H1 (cell line): ENCODE measurements at regions not wholly inside any gene's neighbourhood (a gene's known extent, or its start where the extent isn't known, plus 50 kb on each side); places are given as distances from the start of the nearest gene placed in this dataset.

Source experiments
- CTCF ChIA-PET: fragments of 300-600 bp; sonication (Branson Sonifier 250); formaldehyde crosslinking; loops from one replicate; lab custom pipeline; 2021; ENCODE audit not compliant: partially characterized antibody; lab: Charles Lee
- POLR2A ChIA-PET: fragments of 300-600 bp; sonication (Branson Sonifier 250); formaldehyde crosslinking; loops from one replicate; lab custom pipeline; 2021; ENCODE audit warnings: inconsistent platforms; ENCODE audit not compliant: partially characterized antibody; lab: Charles Lee
- DNase-seq, 2 experiments: peaks; one replicate each; pipeline versions ENCODE4 v3.0.0 to v3.0.0-alpha.2; 2010 to 2022; ENCODE audit warnings: low spot score in 2 of 2, low read depth in 1 of 2, mixed read lengths in 1 of 2
- FAIRE-seq: peaks from 2 replicates; lab custom pipeline; 2011; peaks lifted over from hg19 to GRCh38; lab: Jason Lieb, UNC
- H2AFZ ChIP-seq: 2 replicates; pipeline ENCODE4 v1.8.1; 2012; ENCODE audit warnings: low read length, inconsistent platforms
- H2AK5ac ChIP-seq: 2 replicates; pipeline ENCODE4 v1.6.1; 2013; ENCODE audit warnings: low read depth, low read length
- H2BK120ac ChIP-seq: replicated peaks from 2 replicates; pipeline ENCODE3; 2013; ENCODE audit warnings: low read depth, low read length, inconsistent platforms
- H2BK12ac ChIP-seq: 2 replicates; pipeline ENCODE4 v1.6.1; 2013; ENCODE audit warnings: low read depth, low read length
- H2BK15ac ChIP-seq: 2 replicates; pipeline ENCODE4 v1.6.1; 2013; ENCODE audit warnings: low read length
- H2BK20ac ChIP-seq: 2 replicates; pipeline ENCODE4 v1.6.1; 2013; ENCODE audit warnings: low read length
- H2BK5ac ChIP-seq: 2 replicates; pipeline ENCODE4 v1.6.1; 2013; ENCODE audit warnings: low read depth, low read length
- H3K14ac ChIP-seq: 2 replicates; pipeline ENCODE4 v1.6.1; 2013; ENCODE audit warnings: inconsistent platforms; ENCODE audit not compliant: insufficient read length
- H3K18ac ChIP-seq: 2 replicates; pipeline ENCODE4 v1.6.1; 2013; ENCODE audit warnings: low read length; ENCODE audit errors: extremely low read depth
- H3K23ac ChIP-seq: 2 replicates; pipeline ENCODE4 v1.6.1; 2013; ENCODE audit warnings: inconsistent platforms; ENCODE audit not compliant: insufficient read length
- H3K23me2 ChIP-seq: 2 replicates; pipeline ENCODE4 v1.6.1; 2013; ENCODE audit warnings: low read depth, low read length
- H3K27ac ChIP-seq: 2 replicates; pipeline ENCODE4 v1.6.1; 2011; ENCODE audit warnings: low read depth, low read length, inconsistent platforms
- H3K27me3 ChIP-seq, 4 experiments: replicated peaks in 1 of 4; 1 replicate in 1 of 4; 2 replicates in 3 of 4; pipeline versions ENCODE4 v1.6.1 to v1.8.1; 2011 to 2013; ENCODE audit warnings: low read length in 3 of 4, mild to moderate bottlenecking in 3 of 4, inconsistent platforms in 2 of 4, mixed read lengths in 2 of 4, moderate library complexity in 1 of 4; ENCODE audit not compliant: control insufficient read depth in 3 of 4, insufficient read depth in 3 of 4; ENCODE audit errors: extremely low read depth in 1 of 4
- H3K36me3 ChIP-seq, 4 experiments: 2 replicates each; pipeline versions ENCODE4 v1.6.1 to v1.8.1; 2011 to 2013; ENCODE audit warnings: mild to moderate bottlenecking in 4 of 4, low read length in 3 of 4, moderate library complexity in 2 of 4, control low read depth in 1 of 4, inconsistent platforms in 1 of 4; ENCODE audit not compliant: insufficient read depth in 4 of 4, control insufficient read depth in 2 of 4
- H3K4ac ChIP-seq: replicated peaks from 2 replicates; pipeline ENCODE3; 2013; ENCODE audit warnings: low read length, low read depth, mixed read lengths, inconsistent platforms; ENCODE audit not compliant: insufficient read length
- H3K4me1 ChIP-seq, 4 experiments: replicated peaks in 1 of 4; 1 replicate in 1 of 4; 2 replicates in 3 of 4; pipeline versions ENCODE4 v1.6.1 to v1.8.1; 2011 to 2013; ENCODE audit warnings: low read length in 3 of 4, inconsistent platforms in 2 of 4, mixed read lengths in 1 of 4; ENCODE audit not compliant: insufficient read depth in 4 of 4, control insufficient read depth in 3 of 4
- H3K4me2 ChIP-seq, 2 experiments: 2 replicates each; pipeline versions ENCODE4 v1.6.1 to v1.8.1; 2011 to 2013; ENCODE audit warnings: low read depth in 2 of 2, low read length in 2 of 2, control low read depth in 1 of 2, inconsistent platforms in 1 of 2, mild to moderate bottlenecking in 1 of 2; ENCODE audit not compliant: insufficient read depth in 1 of 2
- H3K4me3 ChIP-seq, 4 experiments: fragments of 200-600, 300-600 bp in 1 of 4; sonication (generic), shearing (Covaris generic), sonication (Bioruptor Twin) in 1 of 4; 2 replicates each; pipeline versions ENCODE4 v1.5.1 to v1.8.1; 2011 to 2016; ENCODE audit warnings: low read length in 4 of 4, low read depth in 3 of 4, control low read depth in 2 of 4, inconsistent platforms in 2 of 4, mild to moderate bottlenecking in 2 of 4, mixed read lengths in 1 of 4, moderate library complexity in 1 of 4; ENCODE audit not compliant: insufficient read depth in 2 of 4; ENCODE audit errors: extremely low read depth in 1 of 4
- H3K56ac ChIP-seq: replicated peaks from 2 replicates; pipeline ENCODE3; 2013; ENCODE audit warnings: low read depth, mild to moderate bottlenecking, mixed read lengths, low read length, inconsistent platforms; ENCODE audit not compliant: insufficient read length
- H3K79me1 ChIP-seq: 2 replicates; pipeline ENCODE4 v1.6.1; 2013; ENCODE audit warnings: low read depth, low read length, control low read depth
- H3K79me2 ChIP-seq, 2 experiments: 2 replicates each; pipeline versions ENCODE4 v1.6.1 to v1.8.1; 2012 to 2013; ENCODE audit warnings: low read length in 2 of 2, mild to moderate bottlenecking in 2 of 2, inconsistent platforms in 1 of 2; ENCODE audit not compliant: insufficient read depth in 2 of 2, control insufficient read depth in 1 of 2
- H3K9ac ChIP-seq, 4 experiments: replicated peaks in 1 of 4; 1 replicate in 1 of 4; 2 replicates in 3 of 4; pipeline versions ENCODE4 v1.6.1 to v1.8.1; 2011 to 2013; ENCODE audit warnings: low read depth in 3 of 4, low read length in 3 of 4, control low read depth in 2 of 4, mild to moderate bottlenecking in 2 of 4, moderate library complexity in 2 of 4, inconsistent platforms in 1 of 4; ENCODE audit errors: extremely low read depth in 1 of 4
- H3K9me3 ChIP-seq, 2 experiments: 2 replicates each; pipeline versions ENCODE4 v1.6.1 to v1.8.1; 2012 to 2013; ENCODE audit warnings: mild to moderate bottlenecking in 2 of 2, moderate library complexity in 2 of 2, control low read depth in 1 of 2, inconsistent platforms in 1 of 2, low read depth in 1 of 2, low read length in 1 of 2, mixed read lengths in 1 of 2; ENCODE audit not compliant: insufficient read depth in 2 of 2
- H4K20me1 ChIP-seq, 2 experiments: replicated peaks in 1 of 2; 2 replicates each; pipeline versions ENCODE3 to v1.8.1; 2011 to 2013; ENCODE audit warnings: inconsistent platforms in 2 of 2, low read length in 2 of 2, mild to moderate bottlenecking in 1 of 2; ENCODE audit not compliant: insufficient read depth in 2 of 2, control insufficient read depth in 1 of 2
- H4K5ac ChIP-seq: 2 replicates; pipeline ENCODE4 v1.6.1; 2013; ENCODE audit warnings: low read length, low read depth, mixed read lengths, inconsistent platforms; ENCODE audit not compliant: insufficient read length
- H4K8ac ChIP-seq: 2 replicates; pipeline ENCODE4 v1.8.0; 2013; ENCODE audit warnings: mild to moderate bottlenecking, moderate library complexity, low read length, inconsistent platforms; ENCODE audit not compliant: insufficient read depth; ENCODE audit errors: extremely low read depth
- H4K91ac ChIP-seq: replicated peaks from 2 replicates; pipeline ENCODE3; 2013; ENCODE audit warnings: low read length, mixed read lengths, inconsistent platforms; ENCODE audit not compliant: insufficient read length
- CHD2 ChIP-seq: IDR thresholded peaks from 2 replicates; pipeline ENCODE4 v1.6.1; 2012; ENCODE audit warnings: low read length, improper control_type of control experiment
- JUN ChIP-seq: IDR thresholded peaks from 2 replicates; pipeline ENCODE4 v1.6.1; 2011; ENCODE audit warnings: low read depth, mild to moderate bottlenecking, improper control_type of control experiment, low read length
- JUND ChIP-seq: IDR thresholded peaks from 2 replicates; pipeline ENCODE4 v1.6.1; 2011; ENCODE audit warnings: mild to moderate bottlenecking, improper control_type of control experiment, low read length
- NANOG ChIP-seq: IDR thresholded peaks from 2 replicates; pipeline ENCODE4 v1.6.1; 2011; ENCODE audit warnings: low read length, low read depth, mild to moderate bottlenecking, inconsistent platforms; ENCODE audit not compliant: insufficient read depth, poor library complexity, severe bottlenecking
- PHF8 ChIP-seq: fragments of 200-600 bp; sonication (generic); conservative IDR thresholded peaks from 2 replicates; pipeline ENCODE4 v1.7.1; 2012; ENCODE audit warnings: low read depth, mild to moderate bottlenecking, inconsistent platforms, low read length, moderate library complexity
- RNF2 ChIP-seq: fragments of 200-900, 300-1000 bp; sonication (generic); IDR thresholded peaks from 2 replicates; pipeline ENCODE4 v1.7.1; 2016; ENCODE audit warnings: borderline replicate concordance, low read depth, mild to moderate bottlenecking, antibody characterized with exemption, low read length; ENCODE audit not compliant: poor library complexity, severe bottlenecking; ENCODE audit errors: missing control alignments
- SP2 ChIP-seq: IDR thresholded peaks from 2 replicates; pipeline ENCODE4 v1.6.1; 2012; ENCODE audit warnings: mild to moderate bottlenecking, low read length, inconsistent platforms
- SUZ12 ChIP-seq: fragments of 200-600 bp; sonication (generic); IDR thresholded peaks from 2 replicates; pipeline ENCODE4 v1.6.1; 2012; ENCODE audit warnings: mild to moderate bottlenecking, inconsistent platforms, low read length, moderate library complexity, mixed read lengths
- WGBS, 2 experiments: shearing (Covaris generic) in 1 of 2; methylation state at CpG; one replicate each; pipeline versions ENCODE4 v1.1.6 to v1.1.7; 2013 to 2015; ENCODE audit warnings: low lambda C conversion rate in 2 of 2, mixed read lengths in 2 of 2, inconsistent platforms in 1 of 2, low coverage in 1 of 2, missing lambda C conversion rate in 1 of 2; ENCODE audit not compliant: insufficient replicate concordance in 2 of 2, insufficient coverage in 1 of 2, insufficient read length in 1 of 2; ENCODE audit errors: extremely low coverage in 1 of 2, missing lambda C conversion rate in 1 of 2; 5-methylcytosine and 5-hydroxymethylcytosine counted together

DNA sequence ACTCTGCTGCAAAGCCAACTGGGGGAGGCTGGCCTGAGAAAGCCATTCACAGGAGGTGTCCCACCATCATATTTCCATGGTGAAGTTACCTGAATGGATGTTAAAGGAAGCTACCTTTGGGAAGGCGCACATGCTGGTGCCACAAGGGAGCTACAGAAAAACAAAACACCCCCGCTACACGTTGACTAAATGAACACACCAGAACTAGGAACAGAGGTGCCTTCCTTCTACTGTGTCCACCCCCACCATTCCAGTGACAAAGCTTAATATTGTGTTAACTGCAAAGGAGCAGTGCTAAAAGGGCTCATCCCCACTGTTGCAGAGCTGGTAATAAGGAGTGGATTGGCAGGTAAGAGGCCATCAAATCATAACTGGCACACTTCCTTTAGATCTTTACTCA is 420.0 kb upstream of the PODXL start:
- peaks cover 2 to 7% (median 4%) of the 10 kb centered on the region in 4 experiments; a peak in 3 of 7 replicates for H3K4me1 ChIP-seq
- no peak overlapping the region for H2AFZ ChIP-seq
- no peaks in the 10 kb centered on the region for H4K20me1 ChIP-seq
- H3K79me1 ChIP-seq: no peaks in the 10 kb centered on the region
- no peak overlapping the region for H4K5ac ChIP-seq
- TF ChIP-seq SP2 (no peak), CHD2 (no peak), JUN (no peak), NANOG (no peak), SUZ12 (no peak), PHF8 (no peak), RNF2 (no peak), JUND (no peak)
- no peak overlapping the region for H3K23ac ChIP-seq
- no peaks in the 10 kb centered on the region for H3K9me3 ChIP-seq
- H3K9ac ChIP-seq: no peak overlapping the region
- H3K4ac ChIP-seq: no peak overlapping the region
- H3K27ac ChIP-seq: no peak overlapping the region
- no peak overlapping the region for H4K8ac ChIP-seq
- no peak overlapping the region for H2BK20ac ChIP-seq
- H3K56ac ChIP-seq: no peak overlapping the region
- H3K36me3 ChIP-seq: no peaks in the 10 kb centered on the region
- ChIA-PET POLR2A (no interaction called here), CTCF (interaction anchor here (0.8 to 1.0 kb wide), 2 partner anchors 29 to 31 kb away, joined by 3 read pairs; no protein-coding TSS in a partner anchor)
- H3K79me2 ChIP-seq: no peaks in the 10 kb centered on the region
- H3K18ac ChIP-seq: no peak overlapping the region
- H2BK15ac ChIP-seq: no peak overlapping the region
- FAIRE-seq: no peak
- no peak overlapping the region for H2AK5ac ChIP-seq
- H3K14ac ChIP-seq: no peak overlapping the region
- whole genome bisulfite sequencing, 2 experiments: 83% methylated on average over 3 of the region's 3 CpGs; no CpG with 5 or more reads in 1 of the 2 experiments
- no peaks in the 10 kb centered on the region for H3K27me3 ChIP-seq
- no peak overlapping the region for H2BK5ac ChIP-seq
- no peak overlapping the region for H4K91ac ChIP-seq
- H3K23me2 ChIP-seq: no peaks in the 10 kb centered on the region
- no peak overlapping the region for H3K4me3 ChIP-seq
- no peak overlapping the region for H3K4me2 ChIP-seq
- no peak overlapping the region for H2BK12ac ChIP-seq
- H2BK120ac ChIP-seq: no peak overlapping the region
- DNase-seq: no peak
